ENCODE measurements at regions not wholly inside any gene's neighbourhood (a gene's known extent, or its start where the extent isn't known, plus 50 kb on each side); places are given as distances from the start of the nearest gene placed in this dataset.

- no peak for DNase-seq
Observed at GRCh38 chr7:35533902-35534301, 161.0 kb downstream of the HERPUD2 start.

GRCh38 chr7:35530124-35531109, 164.5 kb downstream of the HERPUD2 start:
- no peak for DNase-seq

GRCh38 chr7:35529713-35530112, 165.2 kb downstream of the HERPUD2 start:
- DNase-seq: no peak

GRCh38 chr7:35528381-35528977, 166.5 kb downstream of the HERPUD2 start:
- DNase-seq: no peak

- DNase-seq: no peak
Observed at GRCh38 chr7:35526645-35527044, 168.3 kb downstream of the HERPUD2 start.

- no peak for DNase-seq
Observed at GRCh38 chr7:35524112-35524804, 170.7 kb downstream of the HERPUD2 start.

GRCh38 chr7:35523292-35523691, 171.6 kb downstream of the HERPUD2 start:
- DNase-seq: no peak

GRCh38 chr7:35522697-35523096, 172.2 kb downstream of the HERPUD2 start:
- DNase-seq: no peak

- DNase-seq: peak; percentile 47
Observed at GRCh38 chr7:35521941-35522340, 173.0 kb downstream of the HERPUD2 start.

- no peak for DNase-seq
Observed at GRCh38 chr7:35520810-35521625, 173.9 kb downstream of the HERPUD2 start.

- peak; percentile 88 for DNase-seq
Observed at GRCh38 chr7:35519971-35520809, 174.7 kb downstream of the HERPUD2 start.

GRCh38 chr7:35518767-35519166, 176.2 kb downstream of the HERPUD2 start:
- no peak for DNase-seq

GRCh38 chr7:35516498-35516897, 178.4 kb downstream of the HERPUD2 start:
- no peak for DNase-seq

- DNase-seq: no peak
Observed at GRCh38 chr7:35513828-35514227, 181.1 kb downstream of the HERPUD2 start.

- DNase-seq: no peak
Observed at GRCh38 chr7:35513195-35513594, 181.7 kb downstream of the HERPUD2 start.

GRCh38 chr7:35512716-35513115, 182.2 kb downstream of the HERPUD2 start:
- no peak for DNase-seq

- no peak for DNase-seq
Observed at GRCh38 chr7:35508623-35509400, 186.1 kb downstream of the HERPUD2 start.

GRCh38 chr7:35505066-35505465, 189.9 kb downstream of the HERPUD2 start:
- no peak for DNase-seq

- DNase-seq: no peak
Observed at GRCh38 chr7:35504365-35504764, 190.6 kb downstream of the HERPUD2 start.

- DNase-seq: no peak
Observed at GRCh38 chr7:35501681-35502080, 193.3 kb downstream of the HERPUD2 start.

- no peak for DNase-seq
Observed at GRCh38 chr7:35499226-35499625, 195.7 kb downstream of the HERPUD2 start.
